Adrenal gland (tissue), 5 donors: ENCODE measurements at regions not wholly inside any gene's neighbourhood (a gene's known extent, or its start where the extent isn't known, plus 50 kb on each side); places are given as distances from the start of the nearest gene placed in this dataset.

Experiments
- POLR2A ChIP-seq, 2 donors: fragments of 450-650 bp; IDR thresholded peaks; one replicate each; pipeline ENCODE4 v1.6.1; 2017; ENCODE audit warnings: antibody characterized with exemption in 2 of 2, mild to moderate bottlenecking in 2 of 2, moderate library complexity in 1 of 2
- TF ChIP-seq, protein P1 (sequence below), 6 experiments: fragments of 450-650 bp in 4 of 6; fragments of 200-600 bp in 2 of 6; sonication (generic) in 1 of 6; IDR thresholded peaks; 1 replicate in 5 of 6; 2 replicates in 1 of 6; pipeline versions ENCODE4 v1.5.1 to v1.8.0; 2016 to 2021; ENCODE audit warnings: antibody characterized with exemption in 6 of 6, mild to moderate bottlenecking in 2 of 6, moderate library complexity in 1 of 6
- donor health status: DM: no; HTN: no; CAD: no.

DNA sequence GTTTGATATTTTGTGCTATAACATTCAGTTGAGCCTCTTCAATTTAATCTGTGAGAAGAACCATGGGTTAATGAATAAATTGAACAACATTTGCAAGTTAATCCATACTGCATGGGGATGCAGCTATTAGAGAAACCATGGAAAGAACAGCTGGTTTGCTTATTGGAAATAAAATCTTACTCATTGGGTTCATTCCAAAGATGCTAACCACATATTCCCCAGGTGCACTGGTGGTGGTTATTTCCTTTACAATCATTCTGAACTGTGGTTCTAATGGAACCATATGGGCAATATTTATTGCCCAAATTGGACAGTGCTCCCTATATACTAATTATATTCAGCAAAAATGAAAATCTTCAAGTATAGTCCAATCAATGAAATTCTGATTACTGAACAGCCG, 1200.4 kb upstream of the CDH2 start:
- TF ChIP-seq, protein P1, sequence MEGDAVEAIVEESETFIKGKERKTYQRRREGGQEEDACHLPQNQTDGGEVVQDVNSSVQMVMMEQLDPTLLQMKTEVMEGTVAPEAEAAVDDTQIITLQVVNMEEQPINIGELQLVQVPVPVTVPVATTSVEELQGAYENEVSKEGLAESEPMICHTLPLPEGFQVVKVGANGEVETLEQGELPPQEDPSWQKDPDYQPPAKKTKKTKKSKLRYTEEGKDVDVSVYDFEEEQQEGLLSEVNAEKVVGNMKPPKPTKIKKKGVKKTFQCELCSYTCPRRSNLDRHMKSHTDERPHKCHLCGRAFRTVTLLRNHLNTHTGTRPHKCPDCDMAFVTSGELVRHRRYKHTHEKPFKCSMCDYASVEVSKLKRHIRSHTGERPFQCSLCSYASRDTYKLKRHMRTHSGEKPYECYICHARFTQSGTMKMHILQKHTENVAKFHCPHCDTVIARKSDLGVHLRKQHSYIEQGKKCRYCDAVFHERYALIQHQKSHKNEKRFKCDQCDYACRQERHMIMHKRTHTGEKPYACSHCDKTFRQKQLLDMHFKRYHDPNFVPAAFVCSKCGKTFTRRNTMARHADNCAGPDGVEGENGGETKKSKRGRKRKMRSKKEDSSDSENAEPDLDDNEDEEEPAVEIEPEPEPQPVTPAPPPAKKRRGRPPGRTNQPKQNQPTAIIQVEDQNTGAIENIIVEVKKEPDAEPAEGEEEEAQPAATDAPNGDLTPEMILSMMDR (IDR thresholded peaks at IDR 0.05), result no peak
- no peak for TF ChIP-seq POLR2A (IDR thresholded peaks at IDR 0.05)
